Thymus (tissue), 11 donors: ENCODE measurements at regions not wholly inside any gene's neighbourhood (a gene's known extent, or its start where the extent isn't known, plus 50 kb on each side); places are given as distances from the start of the nearest gene placed in this dataset.

ENCODE experiments used
- DNase-seq, 9 donors: peaks; one replicate each; pipeline ENCODE4 v3.0.0-alpha.2; 2013; ENCODE audit warnings: low spot score in 9 of 9, low read depth in 6 of 9, missing footprints in 1 of 9
- H3K27ac ChIP-seq, 2 donors: one replicate each; pipeline ENCODE4 v1.5.1; 2013; ENCODE audit warnings: control low read depth in 1 of 2, low read depth in 1 of 2, low read length in 1 of 2, mild to moderate bottlenecking in 1 of 2, moderate library complexity in 1 of 2
- H3K27me3 ChIP-seq, 2 donors: one replicate each; pipeline ENCODE4 v1.5.1; 2013; ENCODE audit warnings: low read length in 1 of 2; ENCODE audit not compliant: control insufficient read depth in 2 of 2, insufficient read depth in 1 of 2
- H3K36me3 ChIP-seq, 2 donors: one replicate each; pipeline ENCODE4 v1.5.1; 2013; ENCODE audit warnings: low read length in 1 of 2, mild to moderate bottlenecking in 1 of 2, moderate library complexity in 1 of 2; ENCODE audit not compliant: control insufficient read depth in 2 of 2, insufficient read depth in 2 of 2
- H3K4me1 ChIP-seq, 2 donors: one replicate each; pipeline ENCODE4 v1.5.1; 2013; ENCODE audit warnings: low read length in 2 of 2; ENCODE audit not compliant: control insufficient read depth in 2 of 2, insufficient read depth in 2 of 2
- H3K4me3 ChIP-seq, 2 donors: one replicate each; pipeline ENCODE4 v1.5.1; 2013; ENCODE audit warnings: low read length in 2 of 2, control low read depth in 1 of 2, mild to moderate bottlenecking in 1 of 2
- H3K9me3 ChIP-seq, 2 donors: one replicate each; pipeline ENCODE4 v1.5.1; 2013; ENCODE audit warnings: low read length in 1 of 2, mild to moderate bottlenecking in 1 of 2; ENCODE audit not compliant: control insufficient read depth in 2 of 2, insufficient read depth in 1 of 2
- WGBS: extraction: QIAGEN DNeasy Blood & Tissue Kit; methylation state at CpG from one replicate; pipeline ENCODE4 v1.1.7; 2013; 5-methylcytosine and 5-hydroxymethylcytosine counted together
- donor health status: healthy.

- H3K27ac ChIP-seq: no peak overlapping the region
- no peaks in the 10 kb centered on the region for H3K27me3 ChIP-seq
- no peak for DNase-seq
- no peaks in the 10 kb centered on the region for H3K36me3 ChIP-seq
- peaks cover 0 to 3% of the 10 kb centered on the region in 2 donors for H3K4me1 ChIP-seq
- 94% methylated on average over 2 of the region's 2 CpGs for WGBS
- H3K9me3 ChIP-seq: no peaks in the 10 kb centered on the region
- no peak overlapping the region for H3K4me3 ChIP-seq
Observed at GRCh38 chr13:74036373-74036772, 97.8 kb downstream of the KLF12 start.

DNA sequence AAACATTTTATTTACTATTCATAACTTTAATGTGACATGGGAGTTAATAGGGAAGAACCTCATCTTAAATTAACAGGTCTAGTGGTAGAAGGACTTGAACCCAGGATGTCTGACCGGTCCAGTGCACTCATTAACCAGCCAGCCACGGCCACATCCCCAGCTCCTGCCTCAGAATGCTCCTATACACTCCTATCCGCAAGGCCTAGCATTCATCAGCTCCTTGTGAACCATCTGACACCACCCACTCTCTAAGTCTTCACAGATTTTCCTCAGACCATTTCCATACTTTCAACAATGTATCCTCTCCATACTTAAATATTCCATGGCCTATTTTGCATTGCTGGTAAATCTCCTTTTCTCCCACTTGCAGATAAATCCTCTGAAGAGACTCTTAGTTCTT, 98.3 kb downstream of the KLF12 start:
- Histone ChIP-seq H3K36me3 (no peaks in the 10 kb centered on the region), H3K27me3 (no peaks in the 10 kb centered on the region), H3K27ac (no peak overlapping the region), H3K9me3 (no peaks in the 10 kb centered on the region), H3K4me3 (no peak overlapping the region), H3K4me1 (peaks cover 0 to 2% of the 10 kb centered on the region in 2 donors)
- 99% methylated on average over 3 of the region's 3 CpGs for WGBS
- no peak for DNase-seq

DNA sequence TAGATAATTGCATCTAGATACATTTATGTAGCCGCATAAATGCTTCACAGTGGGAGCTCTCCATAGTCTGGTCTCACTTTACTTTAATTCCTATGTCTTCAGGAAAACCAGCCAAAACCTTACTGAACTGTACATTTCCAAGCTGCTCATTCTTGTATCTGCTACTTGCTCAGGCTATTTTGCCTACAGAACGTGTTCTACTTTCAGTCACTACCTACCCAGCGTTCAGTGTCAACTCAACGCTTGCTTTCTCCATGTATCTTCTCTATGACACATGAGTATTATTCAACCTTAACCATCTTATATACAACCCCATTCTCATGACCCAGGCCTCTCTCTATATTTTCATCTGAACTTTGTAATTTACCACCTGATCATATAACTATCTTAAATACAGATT, 101.9 kb downstream of the KLF12 start:
- no peak for DNase-seq
- 98% methylated on average over 4 of the region's 4 CpGs for WGBS
- no peaks in the 10 kb centered on the region for H3K9me3 ChIP-seq
- H3K36me3 ChIP-seq: no peaks in the 10 kb centered on the region
- H3K27me3 ChIP-seq: no peaks in the 10 kb centered on the region
- H3K4me1 ChIP-seq: no peaks in the 10 kb centered on the region
- H3K4me3 ChIP-seq: no peak overlapping the region
- H3K27ac ChIP-seq: no peak overlapping the region

- Histone ChIP-seq H3K36me3 (peaks cover 0 to 16% of the 10 kb centered on the region in 2 donors), H3K4me1 (peaks cover 2 to 6% of the 10 kb centered on the region in 2 donors), H3K27ac (peak overlapping the region; percentile 38 to 93), H3K9me3 (peaks cover 0 to 6% of the 10 kb centered on the region in 2 donors), H3K4me3 (peak overlapping the region in 1 of 2 donors; percentile 6), H3K27me3 (no peaks in the 10 kb centered on the region)
- 67% methylated on average over 4 of the region's 4 CpGs for WGBS
- DNase-seq: no peak
Observed at GRCh38 chr13:74027161-74027779, 106.9 kb downstream of the KLF12 start.

GRCh38 chr13:74026753-74027152, 107.5 kb downstream of the KLF12 start:
- no peaks in the 10 kb centered on the region for H3K27me3 ChIP-seq
- peaks cover 2 to 6% of the 10 kb centered on the region in 2 donors for H3K4me1 ChIP-seq
- peak overlapping the region; percentile 76 to 93 for H3K27ac ChIP-seq
- H3K36me3 ChIP-seq: peaks cover 0 to 17% of the 10 kb centered on the region in 2 donors
- DNase-seq: peak; percentile 36 to 88 (median 70)
- H3K9me3 ChIP-seq: peaks cover 0 to 7% of the 10 kb centered on the region in 2 donors
- WGBS: 9% methylated on average over 4 of the region's 4 CpGs
- H3K4me3 ChIP-seq: peak overlapping the region in 1 of 2 donors; percentile 6

GRCh38 chr13:74025369-74025768, 108.8 kb downstream of the KLF12 start:
- WGBS: 92% methylated on average over 3 of the region's 3 CpGs
- no peak for DNase-seq
- Histone ChIP-seq H3K36me3 (peaks cover 0 to 17% of the 10 kb centered on the region in 2 donors), H3K4me1 (peaks cover 2 to 6% of the 10 kb centered on the region in 2 donors), H3K9me3 (peaks cover 0 to 7% of the 10 kb centered on the region in 2 donors), H3K4me3 (no peak overlapping the region), H3K27ac (peak overlapping the region in 1 of 2 donors; percentile 13), H3K27me3 (no peaks in the 10 kb centered on the region)

DNA sequence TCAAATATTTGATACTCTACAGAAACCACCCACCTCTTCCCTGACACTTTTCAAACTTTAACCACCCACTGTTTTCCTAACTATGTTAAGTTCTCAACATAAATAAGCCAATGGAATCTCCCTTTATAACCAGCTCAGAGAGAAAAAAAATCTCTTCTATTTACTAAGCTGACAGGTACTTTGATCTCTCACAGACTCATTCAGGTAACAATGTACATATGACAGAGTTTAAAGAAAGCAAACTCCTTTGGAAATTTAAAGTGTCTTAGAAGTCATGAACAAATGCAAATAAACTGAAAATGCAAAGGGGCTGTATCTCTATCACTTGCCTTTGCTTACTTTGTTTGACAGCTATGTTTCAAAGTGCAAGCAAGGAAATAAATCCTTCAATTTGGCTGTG, 109.3 kb downstream of the KLF12 start:
- peaks cover 2 to 6% of the 10 kb centered on the region in 2 donors for H3K4me1 ChIP-seq

GRCh38 chr13:74024314-74024713, 109.9 kb downstream of the KLF12 start:
- no peak for DNase-seq
- no peaks in the 10 kb centered on the region for H3K27me3 ChIP-seq
- 88% methylated on average over 4 of the region's 4 CpGs for WGBS
- H3K36me3 ChIP-seq: peaks cover 0 to 17% of the 10 kb centered on the region in 2 donors
- H3K4me1 ChIP-seq: peaks cover 2 to 6% of the 10 kb centered on the region in 2 donors
- no peak overlapping the region for H3K27ac ChIP-seq
- H3K4me3 ChIP-seq: no peak overlapping the region
- H3K9me3 ChIP-seq: peaks cover 0 to 7% of the 10 kb centered on the region in 2 donors

More for the DNA sequence above, 109.3 kb downstream of the KLF12 start:
- Histone ChIP-seq H3K36me3 (peaks cover 0 to 17% of the 10 kb centered on the region in 2 donors), H3K9me3 (peaks cover 0 to 7% of the 10 kb centered on the region in 2 donors), H3K27ac (peak overlapping the region in 1 of 2 donors; percentile 13), H3K27me3 (no peaks in the 10 kb centered on the region), H3K4me3 (no peak overlapping the region)
- DNase-seq: no peak

GRCh38 chr13:74023484-74023883, 110.7 kb downstream of the KLF12 start:
- Histone ChIP-seq H3K4me3 (no peak overlapping the region), H3K4me1 (peaks cover 2 to 6% of the 10 kb centered on the region in 2 donors), H3K36me3 (peaks cover 0 to 17% of the 10 kb centered on the region in 2 donors), H3K27me3 (no peaks in the 10 kb centered on the region), H3K27ac (no peak overlapping the region), H3K9me3 (peaks cover 0 to 7% of the 10 kb centered on the region in 2 donors)
- DNase-seq: no peak
- 98% methylated on average over 2 of the region's 2 CpGs for WGBS
